COLO668 (cell line): ENCODE measurements at regions not wholly inside any gene's neighbourhood (a gene's known extent, or its start where the extent isn't known, plus 50 kb on each side); places are given as distances from the start of the nearest gene placed in this dataset.
A peak's percentile ranks its signal among the peaks of the same experiment; 100 is the strongest.

Experiments used
- DNase-seq: peaks from one replicate; lab custom pipeline; 2025; ENCODE audit not compliant: unreplicated experiment; lab: John Stamatoyannopoulos, UW

DNA sequence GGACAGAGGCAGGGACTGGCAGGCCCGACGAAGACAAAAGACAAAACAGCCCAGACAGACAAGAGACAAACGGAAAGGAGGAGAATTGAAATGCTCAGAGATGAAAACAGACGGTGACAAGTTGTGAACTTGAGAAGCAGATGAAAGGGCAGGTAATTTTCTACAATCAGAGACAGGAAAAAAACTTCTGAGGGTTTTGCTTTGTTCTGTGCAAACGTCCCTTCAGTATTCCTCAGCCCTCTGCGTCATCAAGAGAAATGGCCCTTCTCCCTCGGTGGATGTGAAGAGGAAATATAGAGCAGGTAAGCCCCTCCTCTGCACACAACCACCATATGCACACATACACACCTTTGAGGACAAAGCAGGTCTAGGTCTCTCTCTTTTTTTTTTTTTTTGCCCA lies 206.6 kb downstream of the UACA start:
- no peak for DNase-seq

DNA sequence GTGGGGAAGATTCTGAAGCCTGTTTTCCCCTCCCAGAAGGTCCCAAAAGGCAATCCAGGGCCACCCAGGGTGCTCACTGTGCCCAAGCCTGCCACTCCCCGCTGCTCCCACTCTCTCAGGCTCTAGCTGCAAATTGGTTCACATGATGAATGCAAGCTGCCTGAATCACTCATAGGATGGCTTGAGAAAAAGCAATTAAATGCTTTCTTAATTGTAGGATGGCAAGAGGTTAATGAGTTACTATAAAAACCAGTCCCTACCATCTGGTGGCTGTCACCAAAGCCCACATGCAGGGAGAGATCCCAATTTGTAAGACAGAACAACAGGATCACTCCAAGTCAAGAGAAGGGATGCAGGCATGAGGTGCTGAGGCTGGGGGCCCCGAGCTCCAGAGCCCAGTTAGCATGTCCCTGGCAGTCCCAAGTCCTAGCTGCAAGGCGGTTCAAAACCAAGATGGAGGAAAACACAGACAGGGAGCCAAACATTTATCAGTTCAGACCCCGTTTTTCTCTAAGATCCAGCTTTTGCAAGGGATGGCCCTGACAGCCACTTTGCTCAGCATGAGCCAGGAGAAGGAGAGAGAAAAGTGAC lies 207.1 kb downstream of the UACA start:
- no peak for DNase-seq

DNA sequence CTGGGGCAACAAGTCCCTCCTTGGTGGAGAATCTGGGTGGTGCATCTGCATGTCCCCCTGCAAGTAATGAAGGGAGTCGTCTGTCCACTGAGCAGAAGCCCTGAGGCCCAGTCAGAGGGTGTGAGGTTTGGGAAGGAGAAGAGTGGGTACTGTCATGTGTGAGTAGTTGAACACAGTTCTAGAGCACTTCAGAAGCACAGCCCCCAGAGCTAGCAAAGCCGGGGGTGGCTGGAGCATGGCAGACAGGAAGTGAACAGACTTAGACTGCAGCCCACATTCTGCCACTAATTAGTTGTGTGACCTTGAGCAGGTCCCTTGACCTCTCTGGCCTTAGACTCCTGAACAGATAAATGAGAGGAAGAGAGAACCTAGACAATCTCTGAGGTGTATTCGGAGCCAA lies 207.6 kb downstream of the UACA start:
- no peak for DNase-seq

DNA sequence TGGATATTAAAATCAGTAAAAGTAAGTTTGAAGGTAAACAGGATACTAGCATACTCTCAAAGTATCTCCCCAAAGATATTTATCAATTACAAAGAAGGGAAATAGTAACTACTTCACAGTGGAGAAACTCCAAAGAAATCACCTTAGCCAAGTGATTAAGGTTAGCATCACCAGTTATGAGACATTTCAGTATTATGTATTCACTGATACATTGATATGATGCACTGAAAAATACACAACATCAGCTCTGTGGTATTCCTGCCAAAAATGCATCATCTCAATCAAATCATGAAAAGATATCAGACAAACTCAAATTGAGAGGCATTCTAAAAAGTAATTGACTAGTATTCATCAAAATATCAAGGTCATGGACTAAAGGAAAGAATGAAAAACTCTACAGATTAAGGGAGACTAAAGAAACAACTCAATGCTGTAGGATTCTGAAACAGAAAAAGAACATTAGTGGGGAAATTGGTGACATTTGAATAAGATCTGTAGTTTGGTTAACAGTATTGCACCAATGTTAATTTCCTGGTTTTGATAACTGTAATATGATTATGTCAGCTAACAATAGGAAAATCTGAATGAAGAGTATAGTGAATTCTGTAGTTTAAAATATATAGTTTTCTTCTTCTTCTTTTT lies 215.4 kb downstream of the UACA start:
- no peak for DNase-seq

DNA sequence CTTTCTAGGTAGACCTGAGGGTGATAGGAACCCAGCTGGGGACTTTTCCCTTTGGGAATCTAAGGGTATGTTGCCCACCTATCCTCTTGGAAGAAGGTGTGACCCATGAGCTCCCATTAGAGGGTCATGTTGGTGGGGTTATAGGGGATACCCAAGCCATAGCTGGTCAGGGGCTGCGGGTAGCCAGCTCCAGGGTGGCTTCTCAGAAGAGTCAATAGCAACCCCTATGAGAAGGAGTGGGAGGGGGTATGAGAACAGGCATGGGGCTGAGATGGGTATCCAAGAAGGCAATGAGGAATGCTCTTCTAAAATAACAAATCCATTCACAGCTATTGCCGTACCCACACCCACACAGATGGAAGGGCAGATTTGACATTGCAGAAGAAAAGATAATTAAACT lies 217.8 kb downstream of the UACA start:
- no peak for DNase-seq

DNA sequence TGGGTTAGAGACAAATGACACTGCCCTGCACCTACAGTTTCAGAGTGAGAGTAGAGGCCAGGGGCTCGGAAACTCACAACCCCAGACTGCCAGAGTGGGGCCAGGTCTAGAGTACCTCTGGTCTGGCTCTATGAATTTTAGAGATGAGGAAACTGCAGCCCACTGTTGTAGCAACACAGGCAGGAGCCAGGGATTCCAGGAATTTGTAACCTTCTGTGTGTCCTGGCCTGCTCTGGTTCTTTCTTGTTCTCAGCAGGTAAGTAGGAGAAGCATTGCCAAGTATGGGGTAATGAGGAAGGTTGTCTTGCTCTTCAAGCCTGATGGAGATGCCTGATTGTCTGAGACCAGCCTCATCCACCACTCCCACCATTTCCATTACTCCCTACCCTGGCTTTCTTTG lies 221.8 kb downstream of the UACA start:
- no peak for DNase-seq

DNA sequence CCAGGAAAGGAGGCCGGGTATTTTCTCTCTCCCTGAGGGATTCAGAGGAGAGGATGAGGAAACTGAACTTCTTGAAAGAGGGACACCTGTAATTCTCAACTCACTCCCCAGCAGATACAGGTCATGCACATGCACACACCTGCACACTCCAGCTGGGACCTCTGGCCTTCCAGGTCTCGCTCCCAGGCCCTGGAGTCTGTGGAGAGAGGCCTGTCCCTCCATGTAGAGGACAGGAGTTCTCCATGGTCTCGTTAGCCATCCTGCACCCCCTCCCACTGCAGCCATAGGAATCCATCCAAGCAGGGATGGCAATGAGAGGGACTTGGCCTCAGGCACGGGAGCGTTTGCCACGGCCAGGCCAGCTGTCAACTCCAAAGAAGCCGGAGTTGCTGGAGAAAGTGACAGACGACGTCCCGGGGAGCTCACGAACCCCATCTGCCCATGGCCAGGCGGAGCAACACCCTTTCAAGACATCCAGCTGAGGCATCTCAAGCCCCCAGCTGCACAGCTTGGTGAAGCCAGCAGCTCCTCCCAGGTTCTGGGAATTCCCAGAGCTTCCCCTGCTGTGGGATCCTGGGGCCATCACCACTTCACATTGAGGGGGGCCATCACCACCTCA lies 223.3 kb downstream of the UACA start:
- no peak for DNase-seq

DNA sequence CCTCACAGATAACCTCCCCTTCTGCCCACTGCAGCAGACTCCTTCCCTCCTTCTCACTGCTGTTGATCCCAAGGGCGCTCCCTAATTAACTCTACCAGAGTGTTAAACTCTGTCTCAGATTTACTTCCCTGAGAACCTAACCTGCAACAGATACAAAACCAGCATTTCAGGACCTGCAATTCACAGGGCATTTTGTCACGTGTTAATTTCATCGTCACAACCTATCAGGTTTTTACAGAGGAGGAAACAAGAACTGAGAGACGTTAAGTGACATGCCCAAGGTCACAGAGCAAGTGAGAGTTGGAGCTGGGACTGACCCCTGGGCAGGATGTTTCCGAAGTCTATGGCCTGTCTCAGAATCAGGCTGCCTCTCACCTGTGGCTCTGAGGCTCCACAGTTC lies 223.9 kb downstream of the UACA start:
- DNase-seq: no peak

DNA sequence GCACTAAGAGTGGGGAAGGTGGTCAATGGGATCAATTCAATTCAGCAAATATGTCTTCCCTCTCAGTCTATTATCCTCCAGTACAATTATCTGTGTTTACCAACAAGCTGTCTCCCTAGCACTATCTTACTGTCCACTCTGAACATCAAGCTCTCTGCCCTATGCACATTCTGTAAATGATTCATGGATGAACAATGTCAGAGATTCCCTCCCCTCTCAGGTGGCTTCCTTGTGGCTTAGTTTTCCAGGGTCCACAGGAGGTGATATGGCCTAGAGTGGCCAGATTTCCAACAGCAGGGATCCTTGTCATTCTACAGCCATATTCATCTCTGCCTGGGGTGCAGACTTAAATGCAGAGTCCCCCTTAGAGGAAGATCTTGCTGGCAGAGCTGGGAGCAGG lies 225.1 kb downstream of the UACA start:
- no peak for DNase-seq

DNA sequence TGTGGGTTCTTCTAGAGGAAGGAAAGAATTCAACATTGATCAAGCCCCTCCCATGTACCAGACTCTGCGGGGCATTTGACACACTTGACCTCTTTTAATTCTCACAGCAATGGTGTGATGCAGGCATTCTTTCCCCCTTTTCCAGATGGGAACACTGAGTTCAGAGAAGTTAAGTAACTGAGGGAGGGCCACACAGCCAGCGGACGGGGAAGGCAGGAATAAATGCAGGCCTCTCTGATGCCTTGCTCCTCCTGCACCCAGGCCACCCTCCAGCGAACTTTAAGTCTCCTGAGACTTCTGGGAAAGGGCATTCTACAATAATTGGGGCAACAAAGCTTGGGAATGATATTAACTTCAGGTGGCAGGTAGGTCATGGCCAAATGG lies 227.4 kb downstream of the UACA start:
- no peak for DNase-seq

DNA sequence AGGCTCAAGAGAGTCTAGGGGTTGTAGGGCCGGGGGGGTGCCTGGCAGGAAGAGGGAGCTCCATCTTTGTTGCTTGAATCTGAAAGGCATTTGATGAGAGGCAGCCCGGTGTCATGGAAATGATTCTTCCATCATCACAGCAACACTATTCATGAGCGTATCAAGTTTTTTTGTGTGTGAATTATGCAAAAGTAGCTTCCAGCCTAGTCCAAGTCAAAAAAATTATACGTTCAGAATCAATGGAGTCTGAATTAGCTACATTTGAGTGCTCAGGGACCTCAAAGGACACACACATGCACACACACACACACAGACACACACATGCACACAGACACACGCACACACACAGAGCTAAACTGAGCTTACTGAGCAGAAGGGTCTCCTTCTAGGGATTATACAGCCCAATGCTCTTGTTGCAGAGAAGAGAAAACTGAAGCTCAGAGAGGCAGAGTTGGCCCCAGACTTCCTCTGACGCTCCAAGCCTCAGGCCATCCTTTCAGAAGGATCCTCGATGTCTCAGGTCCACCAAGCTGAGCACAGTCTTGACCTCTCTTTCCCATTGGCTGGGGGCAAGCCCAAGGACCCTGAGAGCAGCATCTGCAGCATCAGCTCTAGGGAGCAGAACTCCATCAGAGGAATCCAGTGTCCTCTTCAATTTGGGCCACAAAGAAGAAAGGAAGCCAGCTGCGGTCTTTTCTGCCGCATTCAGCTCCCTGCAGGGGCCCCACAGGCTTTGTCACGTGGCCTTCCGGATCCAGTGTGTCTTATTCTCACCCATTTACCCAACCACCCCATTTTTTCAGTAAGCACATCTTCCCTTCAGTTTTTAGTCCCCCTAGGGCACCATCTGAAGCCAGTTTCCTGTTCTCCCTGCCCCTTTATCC lies 228.0 kb downstream of the UACA start:
- no peak for DNase-seq

DNA sequence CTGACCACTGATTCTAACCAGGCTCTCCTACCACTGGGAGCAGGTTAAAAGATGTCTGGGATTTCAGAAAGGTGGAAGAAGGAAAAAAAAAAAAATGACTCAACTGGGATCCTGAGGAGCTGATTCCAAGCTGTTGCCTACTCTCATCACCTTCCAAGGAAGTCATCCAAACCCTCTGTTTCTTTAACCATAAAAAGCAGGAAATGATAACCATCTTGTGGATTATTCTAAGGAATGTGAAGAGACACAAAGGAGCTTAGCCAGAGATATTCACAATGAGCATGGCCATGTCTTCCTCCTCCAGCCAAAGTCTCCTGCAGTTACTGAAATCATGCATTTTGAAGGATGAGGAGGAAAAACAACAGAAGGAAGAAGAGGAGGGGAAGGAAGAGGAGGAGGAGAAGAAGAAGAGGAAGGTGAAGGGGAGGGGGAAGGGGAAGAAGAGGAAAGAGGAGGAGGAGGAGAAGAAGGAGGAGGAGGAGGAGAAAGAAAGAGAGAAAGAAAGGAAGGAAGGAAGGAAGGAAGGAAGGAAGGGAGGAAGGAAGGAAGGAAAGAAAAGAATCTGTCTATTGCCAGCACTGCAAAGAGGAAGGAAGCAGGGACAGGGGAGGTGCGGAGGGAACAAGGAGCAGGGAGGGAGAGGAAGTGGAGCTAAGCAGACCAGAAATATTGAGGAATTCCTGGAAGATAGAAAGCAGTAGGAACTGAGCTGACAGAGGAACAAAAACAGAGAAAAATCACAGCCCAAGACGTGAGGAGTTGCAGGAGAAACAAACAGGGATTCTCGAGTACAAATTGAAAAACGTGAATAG lies 229.2 kb downstream of the UACA start:
- DNase-seq: no peak

DNA sequence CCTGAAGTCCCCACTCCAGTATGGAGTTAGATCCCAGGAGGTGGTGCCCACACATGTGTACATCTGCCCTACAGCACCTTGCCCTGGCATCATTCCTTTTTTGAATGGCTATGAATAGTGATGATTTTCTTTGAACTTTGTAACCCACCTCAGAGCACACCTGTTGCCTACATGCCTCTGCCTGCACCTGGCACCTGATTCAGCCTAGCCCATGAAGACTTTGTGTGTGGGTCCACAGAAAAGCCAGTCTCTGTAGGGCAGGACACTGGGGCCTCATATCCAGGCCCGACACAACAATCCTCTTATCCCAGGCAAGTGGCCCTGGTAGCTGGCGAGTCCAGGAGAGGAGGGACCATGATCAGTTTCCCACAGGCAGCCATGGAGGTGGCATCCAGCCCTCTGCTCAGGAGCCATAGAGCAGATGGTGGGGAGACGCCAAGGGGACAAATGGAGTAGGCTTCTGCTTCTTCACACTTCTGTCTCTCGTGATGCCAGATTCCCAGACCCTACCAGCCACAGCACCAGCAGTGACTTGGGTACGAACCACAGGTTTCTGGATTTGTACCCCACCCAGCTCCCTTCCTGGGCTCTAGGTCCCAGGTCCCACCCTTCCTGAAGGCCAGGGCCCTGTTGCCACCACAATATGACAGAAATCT lies 230.7 kb downstream of the UACA start:
- peak; percentile 40 for DNase-seq

DNA sequence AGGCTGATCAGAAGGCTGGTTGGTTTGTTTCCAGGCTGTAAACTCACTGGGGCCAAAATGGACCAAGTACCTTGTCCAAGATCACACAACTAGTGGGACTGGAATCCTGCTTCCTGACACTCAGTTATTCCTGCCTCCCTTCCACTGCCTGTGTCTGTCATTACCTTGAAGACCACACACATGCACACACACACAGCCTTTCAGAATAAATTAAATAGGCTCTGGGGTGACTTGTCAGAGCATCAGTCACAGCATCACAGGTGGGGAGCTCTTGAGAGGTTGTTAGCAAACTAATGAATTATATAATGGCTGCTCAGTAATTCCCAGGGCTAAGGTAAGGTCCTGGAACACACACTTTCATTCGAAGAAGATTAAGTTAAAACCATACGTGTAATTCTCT lies 231.8 kb downstream of the UACA start:
- DNase-seq: no peak

DNA sequence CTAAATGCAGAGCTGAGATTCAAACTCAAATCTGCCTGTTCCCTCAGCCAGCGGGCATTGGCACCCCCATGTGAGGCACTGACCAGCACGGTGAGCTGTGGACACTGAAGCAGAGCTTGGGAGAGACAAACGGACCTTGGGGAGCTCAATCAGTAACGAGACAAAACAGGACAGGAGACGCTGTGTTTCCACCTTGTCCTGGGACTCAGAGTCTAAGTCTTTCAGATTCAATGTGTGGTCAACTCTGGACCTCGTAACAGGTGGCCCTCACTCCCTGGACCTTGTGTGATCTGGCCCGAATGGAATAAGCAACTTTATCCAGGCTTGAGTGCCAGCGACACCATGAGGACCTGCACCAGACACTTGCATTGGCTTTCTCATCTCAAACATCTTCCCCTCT lies 232.5 kb downstream of the UACA start:
- DNase-seq: no peak

DNA sequence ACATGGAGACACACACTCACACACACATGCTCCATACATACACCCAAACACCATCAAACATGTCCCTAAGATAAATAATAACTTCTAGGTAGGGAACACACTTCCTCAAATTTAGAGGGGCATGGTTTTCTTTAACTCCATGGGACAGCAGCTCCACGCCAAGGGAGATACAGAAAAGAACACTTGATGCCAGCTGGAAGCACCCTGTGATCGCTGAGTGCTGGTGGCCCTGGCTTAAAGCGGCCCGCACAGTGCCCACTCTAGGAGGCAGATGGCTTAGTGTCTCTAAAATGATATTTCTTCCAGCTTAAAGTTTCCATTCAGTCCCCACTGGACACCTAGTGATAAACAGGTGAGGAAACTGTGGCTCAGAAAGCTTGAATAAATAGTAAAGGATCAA lies 232.9 kb downstream of the UACA start:
- DNase-seq: no peak

DNA sequence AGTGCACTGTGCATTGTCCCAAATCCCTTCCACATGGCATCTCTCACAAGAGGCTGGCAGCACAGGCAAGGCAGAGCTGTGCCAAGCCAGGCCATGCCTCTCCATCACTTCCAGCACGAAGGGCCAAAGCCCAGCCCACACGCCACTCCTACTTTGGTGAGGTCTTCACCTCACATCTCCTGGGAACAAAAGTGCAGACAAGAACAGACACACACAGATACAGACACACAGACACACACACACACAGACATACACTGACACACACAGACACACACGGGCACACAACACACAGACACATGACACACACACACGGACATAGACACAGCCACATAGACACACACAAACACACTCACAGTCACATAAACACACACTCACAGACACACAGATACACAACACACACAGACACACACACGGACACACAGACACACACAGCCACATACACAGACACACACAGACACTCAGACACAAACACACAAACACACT lies 233.3 kb downstream of the UACA start:
- no peak for DNase-seq

DNA sequence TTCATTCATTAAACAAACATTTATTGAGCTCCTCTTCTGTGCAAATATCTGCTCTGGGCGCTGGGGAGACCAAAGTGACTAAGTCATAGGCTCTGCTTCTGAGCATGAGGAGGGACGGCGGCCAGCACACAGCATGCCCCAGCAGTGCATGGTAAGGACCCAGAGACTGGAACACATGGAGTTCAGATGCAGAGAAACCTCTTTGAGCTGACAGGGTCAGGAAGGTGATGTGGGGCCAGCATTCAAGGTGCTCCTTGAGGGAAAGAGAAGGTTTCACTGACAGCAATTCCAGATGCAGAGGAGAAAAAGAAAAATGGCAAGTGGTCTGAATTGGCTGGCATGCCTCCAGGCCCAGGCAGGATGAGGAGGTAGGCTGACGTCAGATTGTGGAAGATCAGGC lies 234.5 kb downstream of the UACA start:
- peak; percentile 16 for DNase-seq

DNA sequence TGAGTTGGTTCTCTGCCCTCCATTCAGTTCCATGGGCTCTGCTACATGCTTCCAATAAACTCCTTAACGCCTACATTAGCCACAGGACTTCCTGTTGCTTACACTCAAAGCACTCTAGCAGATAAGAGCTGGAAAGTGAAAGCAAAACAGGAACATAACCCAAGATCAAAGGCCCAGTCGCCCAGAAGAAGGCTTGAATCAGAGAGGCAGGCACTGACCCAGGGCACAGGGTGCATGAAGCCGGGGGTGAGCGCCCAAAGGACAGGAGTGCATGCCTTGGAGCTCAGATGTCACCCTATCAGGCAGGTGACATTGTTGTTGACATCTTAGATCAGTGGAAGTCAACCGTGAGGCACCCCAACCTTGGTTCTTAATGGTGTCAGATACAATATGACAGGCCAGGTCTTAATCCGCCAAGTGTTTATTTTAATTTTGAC lies 235.1 kb downstream of the UACA start:
- peak; percentile 37 for DNase-seq

DNA sequence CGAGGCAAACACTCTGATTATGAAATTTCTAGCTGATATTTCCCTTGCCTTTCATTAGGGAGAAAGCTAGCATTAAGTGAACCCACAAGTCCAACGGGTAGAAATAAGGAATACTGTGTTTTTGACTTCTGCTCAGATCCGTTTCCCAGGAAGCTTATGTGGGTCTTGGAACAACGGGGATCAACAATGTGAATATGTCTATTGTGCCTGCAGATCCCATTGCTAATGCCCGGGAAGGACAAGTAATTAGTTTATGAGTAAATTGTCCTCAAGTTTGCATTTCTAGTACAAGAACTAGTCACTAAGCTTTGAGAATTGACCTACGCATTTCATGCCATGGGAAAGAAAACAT lies 236.4 kb downstream of the UACA start:
- no peak for DNase-seq
